ENCODE measurements at regions not wholly inside any gene's neighbourhood (a gene's known extent, or its start where the extent isn't known, plus 50 kb on each side); places are given as distances from the start of the nearest gene placed in this dataset.

- H3K9me3 ChIP-seq (ENCODE audit: control insufficient read depth, low read length) = no peaks in the 10 kb centered on the region
- no peak overlapping the region for H3K9ac ChIP-seq (ENCODE audit: low read length)
- H3K4me1 ChIP-seq (ENCODE audit: control insufficient read depth, insufficient read depth, low read length) = peaks cover 7% of the 10 kb centered on the region
- H3K4me3 ChIP-seq (ENCODE audit: low read length) = no peak overlapping the region
- H3K27me3 ChIP-seq (ENCODE audit: control insufficient read depth, insufficient read depth, low read length) = no peaks in the 10 kb centered on the region
- H3K36me3 ChIP-seq (ENCODE audit: control insufficient read depth, insufficient read depth, low read length) = no peaks in the 10 kb centered on the region
Observed at GRCh38 chr20:10916312-10916711, 242.5 kb upstream of the JAG1 start.

GRCh38 chr20:10917826-10918225 lies 244.0 kb upstream of the JAG1 start:
- no peak overlapping the region for H3K9ac ChIP-seq (ENCODE audit: low read length)
- no peaks in the 10 kb centered on the region for H3K27me3 ChIP-seq (ENCODE audit: control insufficient read depth, insufficient read depth, low read length)
- no peaks in the 10 kb centered on the region for H3K36me3 ChIP-seq (ENCODE audit: control insufficient read depth, insufficient read depth, low read length)
- H3K4me1 ChIP-seq (ENCODE audit: control insufficient read depth, insufficient read depth, low read length) = peaks cover 3% of the 10 kb centered on the region
- H3K9me3 ChIP-seq (ENCODE audit: control insufficient read depth, low read length) = no peaks in the 10 kb centered on the region
- no peak overlapping the region for H3K4me3 ChIP-seq (ENCODE audit: low read length)

GRCh38 chr20:10919396-10920140 lies 245.8 kb upstream of the JAG1 start:
- Histone ChIP-seq H3K9me3 (ENCODE audit: control insufficient read depth, low read length) (no peaks in the 10 kb centered on the region), H3K27me3 (ENCODE audit: control insufficient read depth, insufficient read depth, low read length) (no peaks in the 10 kb centered on the region), H3K9ac (ENCODE audit: low read length) (no peak overlapping the region), H3K4me1 (ENCODE audit: control insufficient read depth, insufficient read depth, low read length) (peaks cover 7% of the 10 kb centered on the region), H3K4me3 (ENCODE audit: low read length) (no peak overlapping the region), H3K36me3 (ENCODE audit: control insufficient read depth, insufficient read depth, low read length) (no peaks in the 10 kb centered on the region)

- no peaks in the 10 kb centered on the region for H3K27me3 ChIP-seq (ENCODE audit: control insufficient read depth, insufficient read depth, low read length)
- H3K9ac ChIP-seq (ENCODE audit: low read length) = no peak overlapping the region
- H3K4me1 ChIP-seq (ENCODE audit: control insufficient read depth, insufficient read depth, low read length) = peaks cover 7% of the 10 kb centered on the region
- no peak overlapping the region for H3K4me3 ChIP-seq (ENCODE audit: low read length)
- no peaks in the 10 kb centered on the region for H3K9me3 ChIP-seq (ENCODE audit: control insufficient read depth, low read length)
- H3K36me3 ChIP-seq (ENCODE audit: control insufficient read depth, insufficient read depth, low read length) = no peaks in the 10 kb centered on the region
Observed at GRCh38 chr20:10920396-10920795, 246.6 kb upstream of the JAG1 start.

- no peaks in the 10 kb centered on the region for H3K27me3 ChIP-seq (ENCODE audit: control insufficient read depth, insufficient read depth, low read length)
- no peak overlapping the region for H3K4me3 ChIP-seq (ENCODE audit: low read length)
- no peaks in the 10 kb centered on the region for H3K9me3 ChIP-seq (ENCODE audit: control insufficient read depth, low read length)
- H3K36me3 ChIP-seq (ENCODE audit: control insufficient read depth, insufficient read depth, low read length) = no peaks in the 10 kb centered on the region
- H3K4me1 ChIP-seq (ENCODE audit: control insufficient read depth, insufficient read depth, low read length) = peaks cover 7% of the 10 kb centered on the region
- no peak overlapping the region for H3K9ac ChIP-seq (ENCODE audit: low read length)
Observed at GRCh38 chr20:10921491-10922010, 247.8 kb upstream of the JAG1 start.

- H3K27me3 ChIP-seq (ENCODE audit: control insufficient read depth, insufficient read depth, low read length) = no peaks in the 10 kb centered on the region
- H3K36me3 ChIP-seq (ENCODE audit: control insufficient read depth, insufficient read depth, low read length) = no peaks in the 10 kb centered on the region
- H3K9me3 ChIP-seq (ENCODE audit: control insufficient read depth, low read length) = no peaks in the 10 kb centered on the region
- peaks cover 7% of the 10 kb centered on the region for H3K4me1 ChIP-seq (ENCODE audit: control insufficient read depth, insufficient read depth, low read length)
- no peak overlapping the region for H3K4me3 ChIP-seq (ENCODE audit: low read length)
- no peak overlapping the region for H3K9ac ChIP-seq (ENCODE audit: low read length)
Observed at GRCh38 chr20:10922506-10922905, 248.7 kb upstream of the JAG1 start.

GRCh38 chr20:10922941-10923340 lies 249.1 kb upstream of the JAG1 start:
- Histone ChIP-seq H3K4me3 (ENCODE audit: low read length) (no peak overlapping the region), H3K36me3 (ENCODE audit: control insufficient read depth, insufficient read depth, low read length) (no peaks in the 10 kb centered on the region), H3K9me3 (ENCODE audit: control insufficient read depth, low read length) (no peaks in the 10 kb centered on the region), H3K4me1 (ENCODE audit: control insufficient read depth, insufficient read depth, low read length) (peaks cover 7% of the 10 kb centered on the region), H3K27me3 (ENCODE audit: control insufficient read depth, insufficient read depth, low read length) (no peaks in the 10 kb centered on the region), H3K9ac (ENCODE audit: low read length) (no peak overlapping the region)

GRCh38 chr20:10924644-10925201 lies 250.9 kb upstream of the JAG1 start:
- H3K9me3 ChIP-seq (ENCODE audit: control insufficient read depth, low read length) = no peaks in the 10 kb centered on the region
- H3K4me1 ChIP-seq (ENCODE audit: control insufficient read depth, insufficient read depth, low read length) = peaks cover 7% of the 10 kb centered on the region
- H3K36me3 ChIP-seq (ENCODE audit: control insufficient read depth, insufficient read depth, low read length) = no peaks in the 10 kb centered on the region
- no peak overlapping the region for H3K4me3 ChIP-seq (ENCODE audit: low read length)
- no peaks in the 10 kb centered on the region for H3K27me3 ChIP-seq (ENCODE audit: control insufficient read depth, insufficient read depth, low read length)
- no peak overlapping the region for H3K9ac ChIP-seq (ENCODE audit: low read length)

- H3K4me1 ChIP-seq (ENCODE audit: control insufficient read depth, insufficient read depth, low read length) = peaks cover 7% of the 10 kb centered on the region
- no peaks in the 10 kb centered on the region for H3K27me3 ChIP-seq (ENCODE audit: control insufficient read depth, insufficient read depth, low read length)
- H3K4me3 ChIP-seq (ENCODE audit: low read length) = no peak overlapping the region
- H3K36me3 ChIP-seq (ENCODE audit: control insufficient read depth, insufficient read depth, low read length) = no peaks in the 10 kb centered on the region
- H3K9me3 ChIP-seq (ENCODE audit: control insufficient read depth, low read length) = no peaks in the 10 kb centered on the region
- no peak overlapping the region for H3K9ac ChIP-seq (ENCODE audit: low read length)
Observed at GRCh38 chr20:10925767-10926166, 252.0 kb upstream of the JAG1 start.

- Histone ChIP-seq H3K36me3 (ENCODE audit: control insufficient read depth, insufficient read depth, low read length) (no peaks in the 10 kb centered on the region), H3K27me3 (ENCODE audit: control insufficient read depth, insufficient read depth, low read length) (no peaks in the 10 kb centered on the region), H3K4me1 (ENCODE audit: control insufficient read depth, insufficient read depth, low read length) (peaks cover 7% of the 10 kb centered on the region)
Observed at GRCh38 chr20:10927011-10927583, 253.3 kb upstream of the JAG1 start.

GRCh38 chr20:10927936-10928840 lies 254.4 kb upstream of the JAG1 start:
- peaks cover under 1% of the 10 kb centered on the region for H3K4me1 ChIP-seq (ENCODE audit: control insufficient read depth, insufficient read depth, low read length)
- H3K27me3 ChIP-seq (ENCODE audit: control insufficient read depth, insufficient read depth, low read length) = no peaks in the 10 kb centered on the region
- no peaks in the 10 kb centered on the region for H3K9me3 ChIP-seq (ENCODE audit: control insufficient read depth, low read length)
- no peaks in the 10 kb centered on the region for H3K36me3 ChIP-seq (ENCODE audit: control insufficient read depth, insufficient read depth, low read length)
- no peak overlapping the region for H3K9ac ChIP-seq (ENCODE audit: low read length)
- no peak overlapping the region for H3K4me3 ChIP-seq (ENCODE audit: low read length)

More at GRCh38 chr20:10927011-10927583, 253.3 kb upstream of the JAG1 start:
- Histone ChIP-seq H3K9me3 (ENCODE audit: control insufficient read depth, low read length) (no peaks in the 10 kb centered on the region), H3K4me3 (ENCODE audit: low read length) (no peak overlapping the region), H3K9ac (ENCODE audit: low read length) (no peak overlapping the region)

Measured in mucosa of stomach (tissue), 1 donor.